GM12878 (cell line): ENCODE measurements at regions not wholly inside any gene's neighbourhood (a gene's known extent, or its start where the extent isn't known, plus 50 kb on each side); places are given as distances from the start of the nearest gene placed in this dataset.
A peak's percentile ranks its signal among the peaks of the same experiment; 100 is the strongest.

Experiments
- ATAC-seq: fragments of 200-7000 bp; cut with Tn5 transposase; 3 replicates; pipeline ENCODE4 v1.9.1; 2020; ENCODE audit warnings: mild to moderate bottlenecking, moderate library complexity
- BruUV-seq: library from RNA; stranded (reverse); fragments of 400-500 nt; replicated peaks from 2 replicates; lab custom pipeline; 2021; lab: Mats Ljungman, UMichigan
- CTCF ChIA-PET: fragments of 300-600 bp; sonication (Branson Sonifier 250); formaldehyde crosslinking; extraction: SDS; loops from one replicate; lab custom pipeline; 2021; ENCODE audit warnings: inconsistent platforms; lab: Yijun Ruan, JAX
- POLR2A ChIA-PET: fragments of 350-600 bp; formaldehyde crosslinking; extraction: SDS; loops from one replicate; lab custom pipeline; 2021; ENCODE audit warnings: inconsistent platforms; lab: Charles Lee
- RAD21 ChIA-PET: fragments of 300-600 bp; sonication (Branson Sonifier 250); formaldehyde crosslinking; loops from one replicate; lab custom pipeline; 2023; ENCODE audit warnings: antibody characterized with exemption; ENCODE audit not compliant: unreplicated experiment; lab: Charles Lee
- SMC1A ChIA-PET: fragments of 300-600 bp; sonication (Branson Sonifier 250); formaldehyde crosslinking; loops from one replicate; lab custom pipeline; 2023; ENCODE audit not compliant: unreplicated experiment, uncharacterized antibody; lab: Charles Lee
- DNase-seq: peaks from one replicate; pipeline ENCODE4 v3.0.0-alpha.2; 2011; ENCODE audit warnings: low read depth, low spot score
- FAIRE-seq: peaks from 3 replicates; lab custom pipeline; 2011; peaks lifted over from hg19 to GRCh38; lab: Jason Lieb, UNC
- H2AFZ ChIP-seq: 2 replicates; pipeline ENCODE4 v1.6.0; 2011; ENCODE audit warnings: low read depth, low read length, control low read depth; ENCODE audit not compliant: control insufficient read depth
- H3K27ac ChIP-seq: 2 replicates; pipeline ENCODE4 v1.5.1; 2011; ENCODE audit warnings: control low read depth; ENCODE audit not compliant: control insufficient read depth, insufficient read depth
- H3K27me3 ChIP-seq, 2 experiments: replicated peaks in 1 of 2; 2 replicates each; pipeline versions ENCODE4 v1.6.0 to v1.6.1; 2011; ENCODE audit warnings: low read length in 1 of 2; ENCODE audit not compliant: control insufficient read depth in 2 of 2, insufficient read depth in 2 of 2
- H3K36me3 ChIP-seq, 2 experiments: 2 replicates each; pipeline ENCODE4 v1.5.1; 2011; ENCODE audit warnings: low read length in 1 of 2; ENCODE audit not compliant: control insufficient read depth in 2 of 2, insufficient read depth in 2 of 2
- H3K4me1 ChIP-seq: 2 replicates; pipeline ENCODE4 v1.6.1; 2011; ENCODE audit warnings: mild to moderate bottlenecking, low read length, moderate library complexity, mixed read lengths; ENCODE audit not compliant: control insufficient read depth, insufficient read depth
- H3K4me2 ChIP-seq: 2 replicates; pipeline ENCODE4 v1.6.0; 2011; ENCODE audit warnings: control low read depth; ENCODE audit not compliant: control insufficient read depth, insufficient read depth
- H3K4me3 ChIP-seq: fragments of 200-600 bp; sonication (generic); 2 replicates; pipeline ENCODE4 v1.5.1; 2016
- H3K79me2 ChIP-seq: 2 replicates; pipeline ENCODE4 v1.6.0; 2011; ENCODE audit warnings: low read length; ENCODE audit not compliant: control insufficient read depth, insufficient read depth
- H3K9ac ChIP-seq: 2 replicates; pipeline ENCODE4 v1.8.0; 2011; ENCODE audit warnings: low read length, control low read depth, mixed read lengths; ENCODE audit not compliant: control insufficient read depth, insufficient read depth
- H3K9me3 ChIP-seq: replicated peaks from 3 replicates; pipeline ENCODE4 v1.5.1; 2011; ENCODE audit warnings: mild to moderate bottlenecking, low read length; ENCODE audit not compliant: control insufficient read depth, insufficient read depth
- H4K20me1 ChIP-seq: 2 replicates; pipeline ENCODE4 v1.6.0; 2011; ENCODE audit not compliant: control insufficient read depth, insufficient read depth
- ESRRA ChIP-seq: IDR thresholded peaks from 2 replicates; pipeline ENCODE4 v1.6.1; 2012; ENCODE audit warnings: mild to moderate bottlenecking, low read length, improper control_type of control experiment
- TCF12 ChIP-seq: IDR thresholded peaks from 2 replicates; pipeline ENCODE4 v1.6.1; 2011; ENCODE audit warnings: low read depth, mild to moderate bottlenecking, low read length
- ZBTB33 ChIP-seq: fragments of 450-650 bp; IDR thresholded peaks from 2 replicates; pipeline ENCODE4 v1.6.1; 2017; ENCODE audit warnings: mild to moderate bottlenecking
- WGBS: methylation state at CpG from one replicate; pipeline ENCODE4 v1.1.6; 2016; ENCODE audit warnings: low lambda C conversion rate; ENCODE audit not compliant: insufficient replicate concordance, insufficient coverage; ENCODE audit errors: missing lambda C conversion rate; 5-methylcytosine and 5-hydroxymethylcytosine counted together
- in situ Hi-C: fragments of 300-500 bp; cut with MboI; formaldehyde crosslinking; loops from 9 replicates; pipeline ENCODE4 v1.14.3; 2018; ENCODE audit warnings: mixed read lengths
- intact Hi-C: fragments of 100-400 bp; cut with micrococcal nuclease; formaldehyde crosslinking; loops from one replicate; pipeline ENCODE4 v1.14.2; 2022; ENCODE audit not compliant: unreplicated experiment

- ATAC-seq, result no peak
- Histone ChIP-seq H3K79me2 (no peaks in the 10 kb centered on the region), H3K9ac (no peak overlapping the region; the same call in 1 of the 2 replicates), H2AFZ (no peak overlapping the region), H3K4me1 (peaks cover 80% of the 10 kb centered on the region), H3K36me3 (no peaks in the 10 kb centered on the region), H3K4me3 (no peak overlapping the region), H3K27ac (peak overlapping the region; percentile 94), H3K9me3 (peaks cover 14% of the 10 kb centered on the region; the same call in 2 of the 3 replicates), H4K20me1 (no peaks in the 10 kb centered on the region), H3K4me2 (peak overlapping the region; percentile 37; the same call in 1 of the 2 replicates), H3K27me3 (no peaks in the 10 kb centered on the region)
- ChIA-PET CTCF (interaction anchor here (1.4 to 21.8 kb wide), 5 partner anchors 7 to 186 kb away, joined by 3 to 396 read pairs (median 51); partner anchors contain the start of gene CCR1), RAD21 (interaction anchor here (1.2 to 20.1 kb wide), 5 partner anchors 90 to 274 kb away, joined by 3 to 396 read pairs (median 5); partner anchors contain the start of genes CCR1 and CCR5), SMC1A (interaction anchor here (1.5 to 23.6 kb wide), 9 partner anchors 7 to 277 kb away, joined by 3 to 581 read pairs (median 29); partner anchors contain the start of genes CCR1 and CCR5), POLR2A (interaction anchor here (0.8 to 3.4 kb wide), 3 partner anchors 112 to 274 kb away, joined by 4 to 18 read pairs (median 8); partner anchors contain the start of genes CCR1 and CCR5)
- FAIRE-seq, result no peak
- intact Hi-C loops (loop anchor here (10.0 kb wide), 1 partner anchor 438 kb away; no protein-coding TSS in a partner anchor), in situ Hi-C loops (loop anchor here (5.0 kb wide), 1 partner anchor 111 kb away; the partner anchor contains the start of gene CCR1)
- 86% methylated on average over 4 of the region's 4 CpGs for WGBS
- no peak for TF ChIP-seq TCF12
- no peak for TF ChIP-seq ZBTB33
- no peak for TF ChIP-seq ESRRA
- BruUV-seq, result no TSS peak
- no peak for DNase-seq
These were observed 69.1 kb upstream of the XCR1 start for GRCh38 chr3:46096336-46096735.
